Activated CD4-positive, alpha-beta T cell treated with anti-CD3 and anti-CD28 coated beads, Interleukin-10, Interleukin-2, amounts not matched to agents 100 ng/mL and 50 ng/mL, durations not matched to agents 16 hours and 8 hours (primary cell): ENCODE measurements at regions not wholly inside any gene's neighbourhood (a gene's known extent, or its start where the extent isn't known, plus 50 kb on each side); places are given as distances from the start of the nearest gene placed in this dataset.
A peak's percentile ranks its signal among the peaks of the same experiment; 100 is the strongest.

Experiments
- DNase-seq: peaks from one replicate; pipeline ENCODE4 v3.0.0-alpha.2; 2020

DNA sequence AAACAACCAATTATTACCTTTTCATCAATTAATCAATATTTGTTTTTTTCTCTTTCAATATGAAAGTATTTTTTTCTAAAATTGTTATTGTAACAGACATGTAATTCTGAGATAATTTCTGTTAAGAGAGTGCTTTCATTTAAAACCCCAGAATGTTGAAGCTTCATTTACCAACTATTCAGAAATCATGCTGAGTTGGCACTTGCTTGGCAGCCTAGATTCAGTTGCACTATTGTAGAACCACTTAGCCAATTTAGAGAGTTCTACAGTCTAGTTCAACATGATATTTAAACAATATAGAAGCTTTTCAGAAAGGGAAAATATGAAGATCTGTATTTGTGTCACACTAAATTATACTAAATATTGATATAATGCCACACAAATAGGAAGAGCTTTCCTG lies 56.1 kb upstream of the NKAIN2 start:
- DNase-seq: no peak

DNA sequence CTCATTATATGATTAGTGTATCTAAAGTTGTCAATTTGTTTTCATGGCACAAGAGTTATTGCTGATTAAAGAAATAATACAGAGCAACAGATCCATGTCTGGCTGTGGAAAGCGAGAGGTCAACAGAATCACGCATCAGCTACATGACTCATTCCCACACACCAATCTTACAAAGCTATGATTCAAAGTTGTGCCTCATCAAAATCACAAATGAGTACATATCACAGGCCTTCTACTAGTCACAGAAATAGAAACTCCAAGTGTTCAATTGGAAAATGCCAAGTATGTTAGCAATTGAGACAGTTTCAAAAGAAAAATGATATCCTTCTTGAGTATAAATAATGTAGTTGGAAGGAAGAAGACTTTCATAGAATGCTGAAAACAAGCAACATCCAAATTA lies 57.8 kb upstream of the NKAIN2 start:
- DNase-seq: no peak

DNA sequence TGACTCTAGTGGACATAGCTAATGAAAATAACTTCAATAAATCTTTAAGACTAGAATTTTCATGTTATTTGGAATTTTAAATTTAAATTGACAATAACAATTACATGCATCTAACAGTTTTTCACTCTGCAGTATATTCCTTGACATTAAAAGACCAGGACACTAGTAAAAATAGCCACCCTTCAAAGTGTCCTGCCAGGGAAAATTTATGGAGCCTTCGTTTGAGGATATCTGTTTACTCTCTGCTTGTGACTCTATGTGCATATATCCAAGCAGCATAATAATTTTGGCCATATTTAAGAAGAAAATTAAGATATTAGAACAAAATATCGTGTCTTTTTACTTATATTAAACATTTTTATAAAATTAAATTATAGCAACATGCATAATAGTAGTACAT lies 58.8 kb upstream of the NKAIN2 start:
- no peak for DNase-seq

DNA sequence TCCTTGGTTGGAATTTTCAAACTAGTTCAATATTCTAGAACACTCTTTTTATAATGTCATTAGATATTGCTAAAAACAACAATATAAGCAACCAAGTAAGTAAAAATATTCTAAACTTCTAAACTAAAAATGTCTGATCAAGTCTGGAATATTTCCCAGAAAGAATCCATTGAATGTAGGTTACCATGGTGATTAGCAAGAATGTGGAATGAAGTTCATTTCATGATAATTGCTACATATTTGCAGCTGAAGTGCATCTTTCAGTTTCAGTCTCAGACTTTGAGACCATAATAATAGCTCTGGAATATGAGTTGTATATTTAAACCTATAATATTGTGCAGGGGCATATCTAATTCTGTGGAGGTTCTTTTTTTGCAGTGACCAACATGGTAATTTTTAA lies 61.0 kb upstream of the NKAIN2 start:
- DNase-seq: no peak

DNA sequence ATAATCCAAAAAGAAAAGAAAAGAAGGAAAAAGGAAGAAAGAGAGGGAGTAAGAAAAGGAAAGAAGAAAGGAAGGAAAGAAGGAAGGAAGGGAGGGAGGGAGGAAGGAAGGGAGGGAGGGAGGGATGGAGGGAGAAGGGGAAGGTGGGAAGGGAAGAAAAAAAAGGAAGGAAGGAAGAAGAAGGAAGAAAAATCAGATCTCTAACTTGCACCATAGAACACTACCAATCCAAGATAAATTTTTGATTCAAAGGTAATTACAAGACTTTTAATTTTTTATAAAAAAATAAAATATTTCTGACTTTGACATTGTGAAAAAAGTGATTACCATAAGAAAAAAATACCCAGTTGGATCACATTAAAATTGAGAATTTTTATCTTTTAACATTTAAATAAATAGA lies 70.5 kb upstream of the NKAIN2 start:
- DNase-seq: no peak

DNA sequence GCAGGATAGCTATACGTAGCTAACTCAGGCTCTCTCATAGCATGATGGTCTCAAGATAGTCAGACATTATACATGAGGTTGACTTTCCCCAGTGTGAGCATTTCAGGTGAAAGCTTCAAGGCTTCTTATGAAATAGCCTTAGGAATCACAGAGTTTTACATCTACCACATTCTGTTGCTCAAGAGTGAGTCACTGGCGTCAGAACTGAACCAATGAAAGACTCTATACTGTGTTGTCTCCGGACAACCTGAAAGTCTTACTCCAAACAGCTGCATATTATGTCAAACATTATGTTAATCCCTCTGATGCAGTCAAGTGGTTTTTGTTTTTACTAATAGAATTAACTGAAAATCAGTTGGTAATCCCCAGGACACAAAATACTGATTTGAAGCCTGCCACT lies 79.8 kb upstream of the TRDN start:
- DNase-seq: no peak

DNA sequence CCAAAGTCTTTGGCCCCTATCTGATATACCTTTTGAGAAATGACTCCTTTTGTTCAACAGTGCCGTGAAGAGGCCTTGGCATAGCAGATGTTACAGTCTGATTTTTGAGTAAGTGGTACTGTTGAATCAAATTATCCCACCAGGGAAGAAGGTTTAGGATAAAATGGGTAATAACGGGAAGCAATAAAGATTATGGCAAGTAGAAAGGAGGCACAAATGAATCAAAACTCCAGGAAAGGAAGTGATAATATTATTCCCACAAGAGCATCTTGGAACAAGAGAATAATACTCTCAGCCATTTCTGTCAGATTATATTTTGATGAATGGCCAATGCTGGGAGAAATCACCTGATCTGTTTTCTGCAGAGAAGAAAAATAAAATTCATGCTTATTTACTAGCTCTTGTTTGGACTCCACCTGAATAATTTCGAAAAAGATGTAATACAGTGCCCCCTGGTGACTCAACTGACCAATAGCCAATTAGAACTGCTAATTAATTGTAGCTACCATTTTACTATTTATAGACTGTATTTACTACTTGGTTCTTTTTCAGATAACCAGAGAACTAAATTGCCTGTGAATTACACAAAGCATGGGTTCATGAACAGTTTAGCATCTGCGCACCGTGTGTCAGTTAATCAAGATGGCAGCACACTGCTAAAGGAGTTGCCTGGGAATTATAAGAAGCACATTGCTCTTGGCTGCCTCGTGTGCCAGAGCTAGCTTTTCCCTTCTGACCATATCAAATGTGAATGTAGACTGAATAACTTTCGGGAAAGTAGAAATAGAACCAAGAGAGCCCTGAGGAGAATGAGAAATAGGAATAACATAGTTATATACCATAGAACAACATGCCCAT lies 78.5 kb upstream of the TRDN start:
- DNase-seq: peak; percentile 27

DNA sequence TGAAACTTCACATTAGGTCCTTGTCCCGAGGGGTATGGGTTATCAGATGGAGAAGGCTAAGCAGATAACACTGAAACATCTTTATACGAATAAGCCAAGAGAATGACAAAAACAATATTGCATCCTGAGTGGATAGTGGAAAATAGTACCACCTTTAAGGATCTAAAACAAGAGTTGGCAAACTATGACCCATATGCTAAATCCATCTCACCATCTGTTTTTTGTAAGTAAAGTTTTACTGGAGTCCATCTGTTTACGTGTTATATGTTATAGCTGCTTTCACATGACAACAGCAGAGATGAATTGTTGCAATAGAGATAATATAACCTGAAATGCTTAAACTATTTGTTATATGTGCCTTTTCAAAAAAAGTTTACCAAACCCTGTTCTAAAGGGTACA lies 76.1 kb upstream of the TRDN start:
- no peak for DNase-seq

DNA sequence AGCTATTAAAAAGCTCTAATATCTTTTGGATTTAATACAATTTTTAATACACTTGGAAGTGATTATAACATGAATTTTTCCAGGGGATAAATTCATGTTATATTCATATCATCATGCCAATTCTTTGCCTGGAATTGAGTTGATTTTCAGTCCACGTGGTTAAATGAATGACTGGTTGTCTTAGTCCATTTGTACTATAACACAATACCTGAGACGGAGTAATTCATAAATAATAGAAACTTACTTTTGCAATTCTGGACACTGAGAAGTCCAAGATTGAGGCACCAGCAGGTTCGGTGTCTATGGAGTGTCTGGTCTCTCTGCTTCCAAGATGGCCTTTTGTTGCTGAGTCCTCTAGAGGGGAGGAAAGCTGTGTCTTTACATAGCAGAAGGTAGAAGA lies 66.2 kb upstream of the TRDN start:
- DNase-seq: no peak

DNA sequence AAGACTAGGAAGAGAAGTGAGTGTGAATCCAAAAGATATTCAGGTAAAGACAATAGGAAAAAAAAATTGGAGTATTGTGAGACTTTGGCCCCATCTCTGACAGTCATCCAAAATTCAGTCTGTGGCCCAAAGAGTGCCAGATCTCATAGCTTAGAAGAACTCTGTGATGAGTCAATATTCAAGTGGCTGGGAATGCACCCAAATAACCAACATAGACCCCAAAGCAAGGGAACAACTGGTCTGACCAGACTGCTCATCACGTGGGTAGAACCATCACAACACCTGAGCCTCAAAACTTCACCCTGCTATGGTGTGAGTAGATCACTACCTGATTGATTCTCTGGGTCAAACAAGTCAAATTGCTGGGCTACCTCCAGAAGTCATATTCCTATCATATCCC lies 51.1 kb upstream of the TRDN start:
- DNase-seq: no peak
